GM12874 (cell line): ENCODE measurements at regions not wholly inside any gene's neighbourhood (a gene's known extent, or its start where the extent isn't known, plus 50 kb on each side); places are given as distances from the start of the nearest gene placed in this dataset.

Source experiments
- TF ChIP-seq, protein P1 (sequence below): IDR thresholded peaks from 2 replicates; pipeline ENCODE4 v1.5.1; 2011; ENCODE audit warnings: low read depth, mild to moderate bottlenecking, control low read depth, low read length, moderate library complexity; ENCODE audit not compliant: insufficient read depth

DNA sequence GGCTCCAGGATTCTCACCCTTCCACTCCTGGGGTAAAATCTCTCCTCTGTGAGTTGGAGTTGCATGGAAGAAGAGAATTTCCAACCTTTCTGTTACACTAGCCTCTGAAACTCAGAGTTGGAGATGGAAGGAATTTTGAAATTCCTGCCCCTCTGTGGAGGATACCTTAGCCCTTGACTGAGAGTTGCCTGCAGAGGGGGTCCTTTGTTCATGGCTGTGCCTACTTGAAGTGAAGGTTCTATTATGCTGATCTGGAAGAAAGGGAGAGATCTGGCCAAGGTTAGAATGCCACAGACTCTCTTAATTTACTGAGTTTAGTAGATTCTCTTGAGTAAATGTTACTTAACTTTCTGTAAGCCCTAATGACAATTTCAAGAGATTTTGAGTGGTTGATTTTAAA is 626.6 kb upstream of the GYPC start:
- TF ChIP-seq, protein P1, sequence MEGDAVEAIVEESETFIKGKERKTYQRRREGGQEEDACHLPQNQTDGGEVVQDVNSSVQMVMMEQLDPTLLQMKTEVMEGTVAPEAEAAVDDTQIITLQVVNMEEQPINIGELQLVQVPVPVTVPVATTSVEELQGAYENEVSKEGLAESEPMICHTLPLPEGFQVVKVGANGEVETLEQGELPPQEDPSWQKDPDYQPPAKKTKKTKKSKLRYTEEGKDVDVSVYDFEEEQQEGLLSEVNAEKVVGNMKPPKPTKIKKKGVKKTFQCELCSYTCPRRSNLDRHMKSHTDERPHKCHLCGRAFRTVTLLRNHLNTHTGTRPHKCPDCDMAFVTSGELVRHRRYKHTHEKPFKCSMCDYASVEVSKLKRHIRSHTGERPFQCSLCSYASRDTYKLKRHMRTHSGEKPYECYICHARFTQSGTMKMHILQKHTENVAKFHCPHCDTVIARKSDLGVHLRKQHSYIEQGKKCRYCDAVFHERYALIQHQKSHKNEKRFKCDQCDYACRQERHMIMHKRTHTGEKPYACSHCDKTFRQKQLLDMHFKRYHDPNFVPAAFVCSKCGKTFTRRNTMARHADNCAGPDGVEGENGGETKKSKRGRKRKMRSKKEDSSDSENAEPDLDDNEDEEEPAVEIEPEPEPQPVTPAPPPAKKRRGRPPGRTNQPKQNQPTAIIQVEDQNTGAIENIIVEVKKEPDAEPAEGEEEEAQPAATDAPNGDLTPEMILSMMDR = no peak

GRCh38 chr2:126038861-126039260 is 617.1 kb upstream of the GYPC start:
- TF ChIP-seq, protein P1 = no peak

DNA sequence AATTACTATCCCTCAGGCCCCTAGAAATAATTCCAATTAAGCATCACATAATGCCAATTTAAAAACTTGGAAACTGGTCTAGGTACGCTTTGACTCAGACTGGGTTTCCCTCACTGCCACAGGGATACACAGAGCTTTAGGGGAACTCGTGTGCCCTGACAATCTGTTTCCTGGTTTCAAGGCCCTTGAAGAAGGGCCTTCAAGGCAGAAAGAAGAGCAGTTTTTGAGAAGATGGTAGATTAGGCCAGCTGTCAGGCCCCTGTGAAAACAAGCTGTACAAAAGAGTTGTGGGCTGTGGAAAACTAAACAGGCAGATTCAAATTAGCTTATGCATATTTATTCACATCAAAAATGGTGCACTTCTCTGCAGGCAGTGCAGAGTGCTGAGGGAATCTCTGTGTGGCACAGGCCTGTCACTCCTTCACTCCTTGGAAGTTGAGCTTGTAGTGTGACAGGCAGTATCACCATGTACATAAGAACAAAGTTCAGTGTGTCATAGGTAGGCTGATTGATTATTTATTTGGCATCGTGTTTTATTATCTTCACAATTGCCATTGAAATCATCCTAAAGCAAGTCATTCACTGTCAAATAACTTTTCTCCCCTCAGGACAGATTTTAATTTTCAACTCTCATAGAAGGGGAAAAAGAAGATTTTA is 614.4 kb upstream of the GYPC start:
- TF ChIP-seq, protein P1 = no peak

GRCh38 chr2:126042089-126042488 is 613.9 kb upstream of the GYPC start:
- TF ChIP-seq, protein P1 = no peak

- TF ChIP-seq, protein P1 = no peak
These were observed 607.2 kb upstream of the GYPC start for GRCh38 chr2:126048719-126049118.

DNA sequence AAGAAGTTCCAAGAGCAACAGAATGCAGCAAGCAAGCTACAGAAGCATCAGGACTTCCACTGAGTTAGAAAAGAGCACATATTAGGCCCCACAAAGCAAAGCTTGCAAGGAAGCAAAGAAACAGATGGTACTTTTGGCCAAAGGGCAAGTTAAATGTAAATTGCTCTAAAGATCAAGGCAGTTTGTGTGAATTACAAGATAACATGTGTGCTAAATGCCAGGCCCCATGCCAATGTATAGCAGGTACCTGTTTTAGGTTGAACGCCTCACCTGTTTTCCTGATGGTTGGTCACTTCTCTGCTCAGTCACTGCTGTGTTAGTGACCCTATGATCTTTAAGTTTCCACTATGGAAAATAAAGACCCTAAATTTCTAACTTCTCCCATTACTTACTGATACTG is 606.5 kb upstream of the GYPC start:
- TF ChIP-seq, protein P1 = no peak

GRCh38 chr2:126050991-126051736 is 604.8 kb upstream of the GYPC start:
- TF ChIP-seq, protein P1 = no peak
